Left renal cortex interstitium (tissue), 4 donors: ENCODE measurements at regions not wholly inside any gene's neighbourhood (a gene's known extent, or its start where the extent isn't known, plus 50 kb on each side); places are given as distances from the start of the nearest gene placed in this dataset.
"Not testable (repeated sequence)": the region's sequence is repeated elsewhere in the genome, so short reads cannot be mapped to it uniquely, and the experiment has no call there.

Experiments
- DNase-seq, 4 donors: peaks; one replicate each; pipeline ENCODE4 v3.0.0-alpha.2; 2013; ENCODE audit warnings: low read depth in 4 of 4, low spot score in 2 of 4, missing footprints in 1 of 4

DNA sequence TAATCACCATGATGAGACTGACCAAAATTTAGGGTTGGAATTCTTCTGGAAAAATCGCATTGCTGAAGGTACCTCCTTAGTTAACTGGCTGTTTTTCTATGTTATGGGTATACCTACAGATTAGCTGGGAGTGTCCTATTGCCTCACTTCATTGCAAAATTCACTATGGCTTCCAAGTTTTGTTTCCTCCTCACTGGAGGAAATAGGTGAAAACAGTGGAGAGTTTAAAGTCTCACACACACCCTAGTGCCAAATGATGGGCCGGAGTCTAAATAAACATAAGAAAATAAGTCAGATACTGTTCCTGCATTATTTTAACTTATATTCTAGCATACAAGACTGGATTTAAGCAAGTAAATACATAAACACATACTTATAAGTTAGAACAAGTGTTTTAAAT lies 98.2 kb downstream of the AHR start:
- DNase-seq = no peak

DNA sequence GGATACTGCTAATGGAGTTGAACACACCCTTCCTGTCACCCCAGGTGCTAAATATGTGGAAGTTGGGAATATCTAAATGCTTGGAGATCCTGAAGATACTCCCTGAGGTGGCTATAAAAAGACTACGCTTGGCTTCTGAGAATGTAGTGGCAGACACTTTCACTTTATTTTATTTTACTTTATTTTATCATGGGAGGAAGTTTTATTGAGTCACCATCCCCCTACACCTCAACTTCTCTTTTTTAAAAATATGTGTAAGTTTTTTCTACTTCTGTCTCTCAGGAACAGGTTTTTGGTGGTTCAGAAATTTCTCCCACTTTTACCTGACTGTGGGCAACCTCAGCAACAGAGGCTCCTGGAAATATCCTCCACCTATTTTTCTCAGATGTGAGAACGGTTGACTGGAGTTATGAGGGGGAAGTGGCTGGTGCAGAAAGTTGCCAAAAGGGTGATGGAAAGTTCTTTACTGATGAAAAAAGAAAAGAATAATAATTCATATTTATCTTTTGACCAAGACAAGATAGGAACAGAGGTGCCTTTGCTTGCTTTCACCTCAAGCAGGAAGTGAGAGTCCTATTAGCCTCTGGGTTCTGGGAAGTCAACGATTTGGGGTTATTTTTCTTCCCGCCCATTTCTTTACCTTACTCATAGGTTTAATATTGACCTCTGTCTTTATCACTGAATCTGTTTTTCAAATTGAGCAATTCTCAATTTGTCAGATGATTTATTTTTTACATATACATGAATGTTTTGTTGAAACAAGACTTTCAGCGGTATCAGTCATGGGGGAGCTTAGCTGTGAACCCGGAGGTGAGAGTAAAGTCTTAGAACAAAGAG lies 103.6 kb downstream of the AHR start:
- no peak for DNase-seq

GRCh38 chr7:17402628-17403278 lies 104.3 kb downstream of the AHR start:
- DNase-seq = no peak

- no peak for DNase-seq
Measured at GRCh38 chr7:17404006-17404405, 105.6 kb downstream of the AHR start.

GRCh38 chr7:17405786-17406185 lies 107.3 kb downstream of the AHR start:
- no peak for DNase-seq

- DNase-seq = no peak
Measured at GRCh38 chr7:17406738-17407137, 108.3 kb downstream of the AHR start.

- DNase-seq = no peak
Measured at GRCh38 chr7:17407229-17407628, 108.8 kb downstream of the AHR start.

DNA sequence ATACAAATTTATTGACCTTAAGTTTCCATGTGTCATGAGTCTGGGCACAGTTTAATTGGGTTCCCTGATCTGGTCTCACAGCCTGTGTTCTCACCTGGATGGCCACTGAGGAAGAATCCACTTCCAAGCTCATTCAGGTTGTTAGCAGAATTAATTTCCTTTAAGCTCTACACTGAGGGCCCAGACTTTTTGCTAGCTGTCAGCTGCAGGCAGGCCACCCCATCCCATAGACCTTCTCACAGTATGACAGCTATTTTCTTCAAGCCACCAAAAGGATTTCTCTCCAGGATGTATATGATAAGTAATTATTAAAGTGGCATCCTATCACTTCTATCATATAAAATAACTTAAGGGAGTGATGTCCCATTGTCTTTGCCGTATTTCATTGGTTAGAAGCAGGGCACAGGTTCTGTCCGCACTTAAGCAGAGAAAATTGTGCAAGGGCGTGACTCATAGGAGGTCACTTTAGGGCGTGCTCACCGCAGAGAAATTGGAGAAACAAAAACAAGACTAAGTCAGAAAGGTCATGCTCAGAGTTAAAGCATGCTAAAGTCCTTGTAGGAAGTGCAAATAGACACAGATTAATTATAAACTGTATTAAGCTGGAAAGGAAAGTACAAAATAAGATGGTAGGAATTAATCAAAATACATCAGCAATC lies 109.9 kb downstream of the AHR start:
- DNase-seq = no peak

DNA sequence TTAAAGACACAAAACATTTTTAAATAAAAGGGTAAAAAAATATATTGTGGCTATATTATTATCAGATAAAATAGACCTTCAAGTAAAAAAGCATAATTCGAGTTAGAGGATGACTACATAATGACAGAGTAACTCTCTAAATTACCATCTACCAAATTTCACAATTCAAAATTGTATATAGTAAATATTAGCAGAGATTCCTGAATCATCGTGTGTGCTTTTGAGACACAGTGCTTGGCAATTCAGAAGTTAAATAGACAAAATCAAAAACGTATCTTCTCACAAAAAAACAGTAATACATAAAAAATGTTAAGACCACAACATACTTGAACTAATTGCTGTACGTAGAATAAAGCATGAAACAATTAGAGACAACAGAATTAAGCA lies 110.4 kb downstream of the AHR start:
- no peak for DNase-seq

DNA sequence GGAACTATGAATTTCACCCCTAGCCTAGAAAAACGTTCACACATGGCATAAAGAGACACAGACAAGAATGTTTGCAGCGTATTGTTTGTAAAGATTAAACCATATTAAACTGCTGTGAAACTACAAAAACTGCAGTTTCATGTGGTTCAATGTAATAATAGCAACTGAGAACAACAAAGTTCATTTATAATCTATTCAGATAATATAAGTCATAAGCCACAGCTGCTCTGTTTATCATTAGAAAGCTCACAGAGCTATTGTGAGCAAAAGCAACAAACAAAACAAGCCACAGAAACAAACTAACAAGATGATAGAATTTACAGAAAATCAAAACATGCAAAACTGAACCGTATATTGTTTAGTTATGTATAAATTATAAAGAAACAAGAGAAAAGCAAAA lies 113.5 kb downstream of the AHR start:
- DNase-seq = no peak

DNA sequence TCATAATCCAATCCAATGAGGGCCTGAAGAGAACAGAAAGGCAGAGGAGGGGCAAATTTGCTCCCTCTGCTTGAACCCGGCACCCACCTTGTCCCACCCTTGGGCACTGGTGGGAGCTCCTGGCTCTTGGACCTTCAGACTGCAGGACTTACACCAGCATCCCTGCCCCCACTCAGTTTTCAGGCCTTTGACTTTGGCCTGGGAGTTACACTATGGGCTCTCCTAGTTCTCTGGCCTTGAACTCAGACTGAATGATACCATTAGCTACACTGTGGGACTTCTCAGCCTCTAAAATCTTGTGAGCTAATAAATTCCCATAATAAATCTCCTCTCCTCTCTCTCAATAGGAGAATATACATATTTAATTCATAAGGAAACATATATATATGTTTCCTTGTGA lies 114.4 kb downstream of the AHR start:
- no peak for DNase-seq

- no peak for DNase-seq
Measured at GRCh38 chr7:17415955-17416354, 117.5 kb downstream of the AHR start.

- not testable (repeated sequence) for DNase-seq
Measured at GRCh38 chr7:17420308-17421015, 122.0 kb downstream of the AHR start.

GRCh38 chr7:17421941-17422340 lies 123.5 kb downstream of the AHR start:
- no peak for DNase-seq

- DNase-seq = no peak
Measured at GRCh38 chr7:17422966-17423365, 124.5 kb downstream of the AHR start.

GRCh38 chr7:17427924-17428323 lies 129.5 kb downstream of the AHR start:
- no peak for DNase-seq

DNA sequence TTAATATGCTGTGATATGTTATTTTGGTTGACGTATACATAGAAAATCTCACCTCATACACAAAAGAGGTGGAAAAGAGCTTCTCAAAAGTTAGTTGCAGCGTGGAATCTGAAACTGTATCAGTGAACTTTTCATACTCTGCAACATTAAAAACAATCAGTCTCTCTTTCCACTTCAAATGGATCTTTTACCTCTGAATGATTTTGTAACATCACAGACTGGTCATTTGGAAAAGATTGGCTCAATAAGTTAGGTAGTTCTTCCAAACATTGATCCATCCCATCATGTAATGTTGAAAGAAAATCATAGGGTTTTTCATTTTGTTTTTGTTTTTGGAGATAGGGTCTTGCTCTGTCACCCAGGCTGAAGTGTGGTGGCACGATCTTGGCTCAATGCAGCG lies 131.1 kb downstream of the AHR start:
- DNase-seq = no peak

DNA sequence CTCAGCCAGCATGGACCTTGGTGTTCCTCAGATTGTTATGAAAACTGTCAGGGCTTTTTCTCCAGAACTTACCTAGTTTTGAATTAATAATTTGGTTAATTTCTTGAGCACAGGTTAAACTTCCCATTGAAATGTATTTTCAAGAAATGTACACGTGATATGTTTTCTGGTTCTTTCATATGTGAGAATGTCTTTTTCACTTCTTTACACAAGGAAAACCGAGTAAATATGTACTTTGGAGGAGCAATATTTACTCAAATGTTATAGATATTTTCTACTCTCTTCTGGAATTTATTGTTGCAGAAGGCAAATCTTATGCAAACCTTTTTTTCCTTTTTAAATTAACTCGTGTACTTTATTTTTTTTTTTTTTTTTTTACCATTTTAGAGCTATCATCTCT lies 134.3 kb downstream of the AHR start:
- no peak for DNase-seq

GRCh38 chr7:17434191-17434590 lies 135.7 kb downstream of the AHR start:
- no peak for DNase-seq

DNA sequence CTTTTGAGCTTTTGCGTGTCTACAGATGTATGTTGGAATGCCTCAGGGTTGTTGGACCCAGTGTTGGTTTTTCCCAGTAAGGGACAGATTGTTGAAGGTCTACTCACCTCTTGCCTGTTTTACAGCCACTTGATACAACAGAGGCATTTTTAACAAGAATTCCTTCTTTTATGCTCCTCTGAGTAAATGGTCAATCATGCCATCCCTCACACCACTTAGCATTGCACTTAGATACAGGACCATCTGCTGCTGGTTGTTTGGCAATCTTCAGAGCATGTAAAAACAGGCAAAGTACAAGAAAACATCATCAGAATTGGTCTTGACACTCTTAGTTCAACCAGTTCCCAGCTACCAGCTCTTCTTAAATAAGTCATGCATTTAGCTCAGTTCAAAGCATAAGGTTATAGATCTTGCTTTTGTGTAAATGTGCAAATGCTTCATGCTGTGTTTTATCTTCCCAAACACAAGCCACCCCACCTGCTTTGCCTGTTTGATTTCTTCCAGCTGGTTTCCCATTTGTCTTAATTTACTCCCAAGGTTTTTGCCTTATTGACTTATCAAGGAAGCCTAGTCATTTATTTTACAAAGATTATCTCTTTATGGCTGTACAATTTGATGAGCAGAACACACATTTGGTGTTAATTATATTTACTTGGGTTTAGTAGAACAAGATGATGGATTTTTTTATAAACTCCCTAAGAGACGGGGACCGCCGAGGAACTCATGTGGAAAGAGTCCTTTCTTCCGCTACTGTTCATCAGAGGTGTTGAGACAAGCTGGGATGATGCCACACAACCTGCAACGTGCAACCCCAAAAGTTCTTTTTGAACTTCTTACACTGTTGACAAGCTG lies 136.6 kb downstream of the AHR start:
- DNase-seq = no peak
